KOPT-K1 (cell line): ENCODE measurements at regions not wholly inside any gene's neighbourhood (a gene's known extent, or its start where the extent isn't known, plus 50 kb on each side); places are given as distances from the start of the nearest gene placed in this dataset.
"Not testable (repeated sequence)": the region's sequence is repeated elsewhere in the genome, so short reads cannot be mapped to it uniquely, and the experiment has no call there.

ENCODE experiments used
- H3K27ac ChIP-seq: fragments of 200-600 bp; sonication (generic); 2 replicates; pipeline ENCODE4 v1.5.1; 2016; ENCODE audit warnings: antibody characterized with exemption, mild to moderate bottlenecking, low read depth, low read length; ENCODE audit not compliant: poor library complexity, severe bottlenecking
- H3K36me3 ChIP-seq: fragments of 200-600 bp; sonication (generic); 2 replicates; pipeline ENCODE4 v1.5.1; 2017; ENCODE audit warnings: antibody characterized with exemption, mild to moderate bottlenecking, low read length, moderate library complexity; ENCODE audit not compliant: insufficient read depth
- H3K9me3 ChIP-seq: fragments of 200-600 bp; sonication (generic); 2 replicates; pipeline ENCODE4 v1.5.1; 2017; ENCODE audit warnings: antibody characterized with exemption, low read length, mild to moderate bottlenecking; ENCODE audit not compliant: insufficient read depth, poor library complexity, severe bottlenecking

DNA sequence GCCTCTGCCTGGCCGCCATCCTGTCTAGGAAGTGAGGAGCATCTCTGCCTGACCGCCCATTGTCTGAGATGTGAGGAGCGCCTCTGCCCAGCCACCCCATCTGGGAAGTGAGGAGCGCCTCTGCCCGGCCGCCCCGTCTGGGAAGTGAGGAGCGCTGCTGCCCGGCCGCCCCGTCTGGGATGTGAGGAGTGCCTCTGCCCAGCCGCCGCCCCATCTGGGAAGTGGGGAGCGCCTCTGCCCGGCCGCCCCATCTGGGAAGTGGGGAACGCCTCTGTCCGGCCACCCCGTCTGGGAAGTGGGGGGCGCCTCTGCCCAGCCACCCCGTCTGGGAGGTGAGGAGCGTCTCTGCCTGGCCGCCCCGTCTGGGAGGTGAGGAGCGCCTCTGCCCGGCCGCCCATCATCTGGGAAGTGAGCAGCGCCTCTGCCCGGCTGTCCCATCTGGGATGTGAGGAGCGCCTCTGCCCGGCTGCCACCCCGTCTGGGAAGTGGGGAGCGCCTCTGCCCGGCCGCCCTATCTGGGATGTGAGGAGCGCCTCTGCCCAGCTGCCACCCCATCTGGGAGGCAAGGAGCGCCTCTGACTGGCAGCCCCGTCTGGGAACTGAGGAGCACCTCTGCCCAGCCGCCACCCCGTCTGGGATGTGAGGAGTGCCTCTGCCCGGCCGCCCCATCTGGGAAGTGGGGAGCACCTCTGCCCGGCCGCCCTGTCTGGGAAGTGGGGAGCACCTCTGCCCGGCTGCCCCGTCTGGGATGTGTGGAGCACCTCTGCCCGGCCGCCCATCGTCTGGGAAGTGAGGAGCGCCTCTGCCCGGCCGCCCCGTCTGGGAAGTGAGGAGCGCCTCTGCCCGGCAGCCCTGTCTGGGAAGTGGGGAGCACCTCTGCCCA is 787.3 kb downstream of the PLA2G4A start:
- not testable (repeated sequence) for H3K27ac ChIP-seq, H3K9me3 ChIP-seq, H3K36me3 ChIP-seq

DNA sequence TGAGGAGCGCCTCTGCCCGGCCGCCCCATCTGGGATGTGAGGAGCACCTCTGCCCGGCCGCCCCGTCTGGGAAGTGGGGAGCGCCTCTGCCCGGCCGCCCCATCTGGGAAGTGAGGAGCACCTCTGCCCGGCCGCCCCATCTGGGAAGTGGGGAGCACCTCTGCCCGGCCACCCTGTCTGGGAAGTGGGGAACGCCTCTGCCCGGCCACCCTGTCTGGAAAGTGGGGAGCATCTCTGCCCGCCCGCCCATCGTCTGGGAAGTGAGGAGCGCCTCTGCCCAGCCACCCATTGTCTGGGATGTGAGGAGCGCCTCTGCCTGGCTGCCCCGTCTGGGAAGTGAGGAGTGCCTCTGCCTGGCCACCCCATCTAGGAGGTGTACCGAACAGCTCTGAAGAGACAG is 788.1 kb downstream of the PLA2G4A start:
- not testable (repeated sequence) for H3K9me3 ChIP-seq, H3K36me3 ChIP-seq

GRCh38 chr1:187617776-187618175 is 789.0 kb downstream of the PLA2G4A start:
- Histone ChIP-seq H3K9me3 (no peaks in the 10 kb centered on the region), H3K27ac (no peak overlapping the region), H3K36me3 (no peaks in the 10 kb centered on the region)

More for the DNA sequence above, 788.1 kb downstream of the PLA2G4A start:
- H3K27ac ChIP-seq, result not testable (repeated sequence)

DNA sequence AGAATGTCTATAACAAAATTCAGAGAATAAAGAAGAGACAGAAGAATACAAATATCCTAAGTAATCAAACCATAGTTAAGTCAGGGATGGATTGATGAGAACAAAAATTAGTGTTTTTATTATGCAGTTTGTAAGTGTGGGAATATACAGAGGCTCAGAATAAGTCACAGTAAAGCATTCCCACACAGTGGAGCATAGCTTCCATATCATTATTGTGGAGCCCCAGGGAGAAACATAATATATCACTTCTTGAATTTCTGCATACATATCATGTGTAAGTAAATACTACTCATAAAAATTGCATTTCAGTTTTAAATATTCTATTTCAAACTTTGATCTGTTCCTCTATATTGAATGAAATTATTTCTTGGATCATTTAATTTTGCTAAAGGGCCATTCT is 790.4 kb downstream of the PLA2G4A start:
- Histone ChIP-seq H3K27ac (no peak overlapping the region), H3K9me3 (no peaks in the 10 kb centered on the region), H3K36me3 (no peaks in the 10 kb centered on the region)

DNA sequence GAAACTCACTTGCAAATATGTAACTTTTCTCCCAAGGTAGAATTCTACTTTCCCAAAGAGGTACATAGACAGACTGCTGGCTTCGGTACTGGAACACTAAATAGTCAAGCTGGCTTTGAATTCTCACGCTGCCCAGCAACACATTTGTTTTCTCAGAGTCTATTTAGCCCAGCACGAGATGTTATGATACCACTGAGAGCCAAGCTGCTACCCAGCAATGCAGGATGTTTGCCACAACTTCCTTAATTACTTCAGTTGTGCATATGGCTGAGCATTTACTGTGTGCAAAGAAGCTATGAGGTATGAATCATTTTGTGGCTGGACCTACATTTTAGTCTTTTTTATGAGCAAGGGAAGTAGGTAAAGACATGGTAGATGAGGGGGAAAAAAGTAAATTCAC is 793.2 kb downstream of the PLA2G4A start:
- Histone ChIP-seq H3K27ac (no peak overlapping the region), H3K9me3 (no peaks in the 10 kb centered on the region), H3K36me3 (no peaks in the 10 kb centered on the region)

DNA sequence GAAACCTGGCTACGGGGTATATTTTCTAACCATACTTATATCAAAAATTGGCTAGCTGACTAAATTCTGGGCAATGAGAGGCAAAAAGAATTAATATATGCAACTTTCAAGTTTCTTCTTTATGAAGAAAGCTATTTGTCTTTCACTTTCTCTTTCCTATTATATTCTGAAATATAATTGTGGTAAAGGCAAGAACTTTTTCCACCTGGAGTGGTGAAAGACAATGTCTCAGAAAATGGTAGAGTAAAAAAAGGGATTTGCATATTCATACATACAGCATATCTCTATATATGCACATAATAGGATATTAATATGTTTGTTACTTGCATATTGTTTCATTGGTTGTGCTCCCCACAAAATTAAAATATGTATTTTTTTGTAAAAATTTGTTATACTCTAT is 793.8 kb downstream of the PLA2G4A start:
- Histone ChIP-seq H3K27ac (no peak overlapping the region), H3K36me3 (no peaks in the 10 kb centered on the region), H3K9me3 (no peaks in the 10 kb centered on the region)

DNA sequence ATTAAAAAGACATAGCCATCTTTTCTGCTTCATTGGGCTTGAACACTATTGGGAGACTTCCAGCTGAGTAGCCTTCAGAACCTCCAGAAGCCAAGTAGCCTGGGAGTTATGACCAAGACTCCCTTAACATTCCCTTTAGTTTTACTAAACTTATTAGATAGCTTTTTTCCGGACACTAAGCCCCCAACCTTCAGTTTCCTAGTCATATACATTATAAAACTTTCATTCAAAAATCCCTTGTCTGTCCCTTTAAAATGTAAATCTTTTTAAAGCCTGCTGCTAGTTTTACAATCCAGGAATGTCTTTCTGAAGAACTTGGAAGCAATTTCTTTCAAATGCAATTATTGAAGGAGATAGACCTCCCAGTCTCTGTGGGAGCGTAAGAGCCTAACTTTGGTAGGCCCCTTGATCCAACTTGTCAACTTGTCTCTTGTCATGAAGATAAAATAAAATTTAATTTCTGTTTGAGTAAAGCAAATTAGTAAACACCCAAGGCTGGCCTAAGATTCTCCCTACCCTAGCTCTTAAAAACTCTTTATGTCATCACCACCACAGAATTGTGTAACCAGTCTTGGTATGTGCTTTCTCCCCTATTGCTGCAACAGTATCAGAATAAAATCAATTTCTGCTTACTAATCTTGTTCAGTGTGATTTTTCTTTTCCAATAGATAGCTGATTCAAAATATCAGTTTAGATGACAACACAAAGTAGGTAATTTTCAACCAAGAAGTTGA is 796.2 kb downstream of the PLA2G4A start:
- Histone ChIP-seq H3K36me3 (no peaks in the 10 kb centered on the region), H3K27ac (no peak overlapping the region)

DNA sequence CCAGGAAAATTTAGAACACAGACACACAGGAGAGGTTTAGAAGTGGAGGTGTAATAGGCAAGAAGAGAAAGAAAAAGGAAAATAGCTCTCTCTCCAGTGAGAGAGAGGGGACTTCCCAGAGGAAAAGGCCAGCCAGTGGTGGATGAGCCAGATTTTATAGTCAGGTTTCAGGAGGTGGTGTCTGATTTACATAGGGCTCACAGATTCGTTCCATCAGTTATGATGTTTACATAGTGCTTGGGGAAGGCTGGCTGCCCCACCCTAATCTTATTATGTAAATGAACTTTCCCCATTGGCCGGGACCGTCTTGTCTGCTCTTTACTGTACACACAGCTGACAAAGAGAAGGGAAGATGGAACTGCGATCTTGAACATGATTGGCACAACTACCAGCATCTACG is 797.3 kb downstream of the PLA2G4A start:
- Histone ChIP-seq H3K36me3 (no peaks in the 10 kb centered on the region), H3K27ac (no peak overlapping the region), H3K9me3 (no peaks in the 10 kb centered on the region)

More for the DNA sequence above, 796.2 kb downstream of the PLA2G4A start:
- no peaks in the 10 kb centered on the region for H3K9me3 ChIP-seq

DNA sequence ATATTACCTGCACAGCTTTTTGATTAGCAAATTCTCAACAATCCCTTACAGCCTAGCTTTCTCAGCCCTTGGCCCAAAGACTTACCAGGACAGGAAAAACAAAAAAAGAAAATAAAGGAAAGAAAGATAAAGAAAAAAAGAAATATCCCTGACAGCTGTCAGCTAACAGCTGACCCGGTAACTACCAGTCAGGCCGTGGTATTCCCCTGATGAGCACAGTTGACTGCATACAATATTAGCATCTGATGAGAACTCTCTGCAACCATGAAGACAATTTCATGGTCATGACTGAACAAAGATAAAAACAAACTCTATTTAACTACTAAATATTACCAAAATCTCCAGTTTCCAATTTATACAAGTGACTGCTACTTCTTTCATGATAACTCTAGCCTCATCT is 798.8 kb downstream of the PLA2G4A start:
- H3K27ac ChIP-seq, result no peak overlapping the region
- H3K9me3 ChIP-seq, result no peaks in the 10 kb centered on the region
- H3K36me3 ChIP-seq, result no peaks in the 10 kb centered on the region

DNA sequence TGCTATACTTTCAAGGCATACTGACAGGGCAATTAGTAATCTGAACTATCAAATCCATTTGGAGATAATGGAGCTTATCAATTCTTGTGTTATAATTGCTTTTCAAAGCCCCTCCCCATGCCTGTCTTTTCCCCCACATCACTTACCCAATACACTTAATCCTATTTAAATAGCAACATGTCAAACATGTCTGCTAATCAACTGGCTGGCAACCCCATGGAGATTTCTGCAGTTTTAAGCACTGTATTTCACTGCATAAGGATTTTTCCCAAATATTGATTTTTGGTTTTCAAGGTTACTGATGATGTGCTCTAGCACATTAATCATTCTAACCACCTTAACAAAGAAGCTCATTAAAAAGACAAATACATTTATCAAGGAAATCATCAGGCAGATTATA is 800.3 kb downstream of the PLA2G4A start:
- Histone ChIP-seq H3K27ac (no peak overlapping the region), H3K9me3 (no peaks in the 10 kb centered on the region), H3K36me3 (no peaks in the 10 kb centered on the region)

DNA sequence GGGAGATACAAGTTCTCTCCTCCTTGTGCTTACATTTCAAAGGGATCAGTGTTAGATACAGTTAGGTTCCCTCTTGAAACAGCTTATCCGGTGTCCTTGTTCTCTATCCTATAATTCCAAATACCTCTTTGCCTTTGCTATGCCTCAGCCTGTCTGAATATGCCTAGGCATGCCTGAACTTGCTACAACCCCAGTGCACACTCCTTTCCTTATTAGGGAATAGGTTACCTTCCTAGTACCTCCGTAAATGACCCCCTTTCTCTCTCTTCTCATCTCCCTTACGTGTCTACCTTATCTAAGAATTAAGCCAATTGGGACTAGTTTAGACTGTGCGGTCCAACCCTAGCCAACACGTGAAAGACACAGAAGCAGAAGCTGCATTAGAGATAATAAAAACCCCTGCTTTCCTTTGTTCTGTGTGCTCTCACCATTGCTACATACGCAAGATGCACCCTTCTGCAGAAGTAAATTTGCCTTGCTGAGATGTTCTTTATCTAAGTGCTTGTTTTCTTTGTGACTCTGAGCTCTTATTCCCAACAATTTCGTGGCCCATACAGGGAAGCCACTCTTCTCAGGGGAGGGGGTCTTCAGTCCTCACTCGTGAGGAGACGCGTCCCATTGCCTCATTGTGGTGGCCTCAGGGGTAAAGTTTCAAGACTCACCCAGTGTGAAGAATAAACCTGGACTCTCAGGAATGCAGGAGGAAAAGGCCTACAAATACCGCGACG is 802.1 kb downstream of the PLA2G4A start:
- no peaks in the 10 kb centered on the region for H3K36me3 ChIP-seq
- H3K9me3 ChIP-seq, result no peaks in the 10 kb centered on the region
- H3K27ac ChIP-seq, result no peak overlapping the region

DNA sequence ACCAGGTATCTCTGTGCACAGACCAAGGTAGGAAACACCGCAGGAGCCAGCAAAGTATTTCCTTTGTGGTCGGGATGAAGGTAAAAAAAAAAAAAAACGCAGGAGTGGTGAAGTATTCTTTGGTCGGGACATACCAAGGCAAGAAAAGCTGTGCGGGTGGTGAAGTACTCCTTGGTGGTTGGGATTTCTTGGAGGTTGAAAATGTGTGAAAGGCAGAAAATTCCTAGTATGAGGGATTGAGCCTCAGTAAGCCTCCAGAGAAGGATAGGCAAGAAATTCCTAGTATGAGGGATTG is 802.6 kb downstream of the PLA2G4A start:
- Histone ChIP-seq H3K27ac (no peak overlapping the region), H3K9me3 (no peaks in the 10 kb centered on the region), H3K36me3 (no peaks in the 10 kb centered on the region)

DNA sequence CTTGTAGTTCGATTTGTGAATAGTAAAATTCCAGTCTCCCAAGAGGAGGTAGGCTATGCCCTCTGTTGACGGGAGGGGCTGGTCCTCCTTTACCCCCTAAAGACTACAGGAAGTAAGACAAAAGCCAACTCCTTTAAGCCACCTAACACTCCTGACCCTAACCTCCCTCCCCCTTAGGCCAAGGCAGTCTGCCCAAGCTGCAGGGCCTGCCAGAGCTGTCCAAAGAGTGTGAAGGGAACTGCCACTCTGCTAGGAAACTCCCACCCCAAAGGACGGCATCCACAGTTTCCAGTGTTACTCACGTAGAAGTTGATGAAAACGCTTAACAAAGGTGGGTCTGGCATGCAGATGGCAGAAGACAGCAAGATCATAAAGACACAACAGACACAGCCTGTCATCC is 803.2 kb downstream of the PLA2G4A start:
- no peaks in the 10 kb centered on the region for H3K9me3 ChIP-seq
- no peak overlapping the region for H3K27ac ChIP-seq
- H3K36me3 ChIP-seq, result no peaks in the 10 kb centered on the region

DNA sequence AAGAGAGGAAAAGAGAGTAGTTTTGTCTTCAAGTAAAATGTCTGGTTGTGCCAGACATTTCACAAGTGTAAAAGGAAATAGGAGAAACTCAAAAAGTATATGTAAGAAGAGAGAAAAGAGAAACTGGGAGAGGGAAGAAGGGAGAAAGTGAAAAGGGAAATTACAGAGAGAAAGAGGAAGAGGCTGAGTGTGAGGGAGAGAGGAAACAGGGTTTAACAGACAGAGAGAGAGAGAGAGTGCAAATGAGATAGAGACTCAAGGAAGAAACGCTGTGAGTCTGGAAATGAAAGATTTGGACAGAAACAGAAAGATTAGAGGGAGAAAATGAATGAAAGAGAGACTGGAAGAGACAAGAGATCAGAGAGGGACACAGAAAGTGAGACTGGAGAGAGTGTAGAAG is 806.2 kb downstream of the PLA2G4A start:
- Histone ChIP-seq H3K36me3 (no peaks in the 10 kb centered on the region), H3K9me3 (no peaks in the 10 kb centered on the region), H3K27ac (no peak overlapping the region)

DNA sequence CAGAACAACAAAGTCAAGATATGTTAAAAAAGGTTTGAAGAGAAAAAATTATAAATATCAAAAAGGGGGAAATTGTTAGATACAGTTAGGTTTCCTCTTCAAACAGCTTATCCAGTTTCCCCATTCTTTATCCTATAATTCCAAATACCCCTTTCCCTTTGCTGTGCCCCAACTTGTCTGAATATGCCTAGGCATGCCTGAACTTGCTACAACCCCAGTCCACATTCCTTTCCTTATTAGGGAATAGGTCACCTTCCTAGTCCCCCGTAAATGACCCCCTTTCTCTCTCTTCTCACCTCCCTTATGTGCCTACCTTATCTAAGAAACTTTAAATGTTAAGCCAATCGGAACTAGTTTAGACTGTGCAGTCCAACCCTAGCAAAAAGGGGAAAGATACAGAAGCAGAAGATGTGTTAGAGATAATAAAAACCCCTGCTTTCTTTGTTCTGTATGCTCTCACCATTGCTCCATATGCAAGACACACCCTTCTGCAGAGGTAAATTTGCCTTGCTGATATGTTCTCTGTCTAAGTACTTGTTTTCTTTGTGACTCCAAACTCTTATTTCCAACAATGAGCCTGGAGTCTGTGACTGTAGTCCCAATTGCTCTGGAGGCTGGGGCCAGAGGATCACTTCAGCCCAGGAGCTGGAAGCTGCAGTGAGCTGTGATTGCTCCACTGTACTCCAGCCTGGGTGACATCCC is 810.1 kb downstream of the PLA2G4A start:
- Histone ChIP-seq H3K27ac (no peak overlapping the region), H3K36me3 (no peaks in the 10 kb centered on the region), H3K9me3 (no peaks in the 10 kb centered on the region)
